ENCODE measurements at regions not wholly inside any gene's neighbourhood (a gene's known extent, or its start where the extent isn't known, plus 50 kb on each side); places are given as distances from the start of the nearest gene placed in this dataset.

- no peak overlapping the region for H3K27ac ChIP-seq (ENCODE audit: low read length in 2 of 2)
- ChIA-PET CTCF (no interaction called here), POLR2A (no interaction called here)
- H3K9me3 ChIP-seq (ENCODE audit: control extremely low read depth in 1 of 3, control insufficient read depth in 2 of 3, insufficient read depth in 1 of 3, low read length in 2 of 3) = peaks cover 0 to 8% (median 3%) of the 10 kb centered on the region in 3 donors
- no peak overlapping the region for H3K4me3 Mint-ChIP-seq
- intact Hi-C loops (cut with micrococcal nuclease) = no loop called here
- H3K79me2 ChIP-seq (ENCODE audit: control insufficient read depth, insufficient read depth, low read length) = no peaks in the 10 kb centered on the region
- TF ChIP-seq CTCF (IDR thresholded peaks at IDR 0.05) (no peak), EZH2 (IDR thresholded peaks at IDR 0.05; ENCODE audit: borderline replicate concordance, insufficient read depth, low read depth, low read length, poor library complexity, severe bottlenecking) (no peak)
- H3K9ac ChIP-seq (ENCODE audit: low read length) = no peak overlapping the region
- no peak overlapping the region for H3K4me3 ChIP-seq (ENCODE audit: control extremely low read depth in 1 of 5, extremely low read depth in 1 of 5, insufficient read depth in 1 of 5, low read depth in 2 of 5, low read length in 4 of 5)
- peaks cover 9% of the 10 kb centered on the region for H3K9me3 Mint-ChIP-seq (ENCODE audit: insufficient read depth)
- H2AFZ ChIP-seq (ENCODE audit: insufficient read depth, low read depth, low read length, poor library complexity, severe bottlenecking) = no peak overlapping the region
- peaks cover 33% of the 10 kb centered on the region for H3K27me3 Mint-ChIP-seq
- no peak overlapping the region for H3K27ac Mint-ChIP-seq
- peaks cover 0 to 5% (median 2%) of the 10 kb centered on the region in 4 experiments for H3K27me3 ChIP-seq (replicated peaks in 1 of 4; ENCODE audit: control extremely low read depth in 1 of 4, control insufficient read depth in 3 of 4, insufficient read depth in 4 of 4, low read length in 3 of 4)
- no peak overlapping the region for H3K4me2 ChIP-seq (replicated peaks; ENCODE audit: low read depth, low read length, poor library complexity, severe bottlenecking)
- 100% methylated on average over 2 of the region's 2 CpGs for WGBS (ENCODE audit: insufficient coverage)
- H4K20me1 ChIP-seq (ENCODE audit: control insufficient read depth, insufficient read depth, low read length, poor library complexity, severe bottlenecking) = no peaks in the 10 kb centered on the region
- no peak for ATAC-seq (ENCODE audit: low read depth)
- H3K4me1 ChIP-seq (ENCODE audit: control insufficient read depth in 2 of 2, insufficient read depth in 2 of 2, low read length in 2 of 2) = no peaks in the 10 kb centered on the region
- no peaks in the 10 kb centered on the region for H3K36me3 ChIP-seq (replicated peaks in 1 of 2; ENCODE audit: control extremely low read depth in 1 of 2, control insufficient read depth in 1 of 2, extremely low read depth in 1 of 2, insufficient read depth in 2 of 2, low read length in 1 of 2)
- DNase-seq = no peak
- H3K4me1 Mint-ChIP-seq = no peaks in the 10 kb centered on the region
Observed at GRCh38 chr11:34810107-34810562, 106.0 kb downstream of the APIP start.

- Mint-ChIP-seq H3K27me3 (peaks cover 33% of the 10 kb centered on the region), H3K4me1 (no peaks in the 10 kb centered on the region), H3K9me3 (ENCODE audit: insufficient read depth) (peaks cover 9% of the 10 kb centered on the region), H3K4me3 (no peak overlapping the region), H3K27ac (no peak overlapping the region)
- no peak overlapping the region for H3K9ac ChIP-seq (ENCODE audit: low read length)
- no peaks in the 10 kb centered on the region for H3K79me2 ChIP-seq (ENCODE audit: control insufficient read depth, insufficient read depth, low read length)
- H3K9me3 ChIP-seq (ENCODE audit: control extremely low read depth in 1 of 3, control insufficient read depth in 2 of 3, insufficient read depth in 1 of 3, low read length in 2 of 3) = peaks cover 0 to 8% (median 3%) of the 10 kb centered on the region in 3 donors
- no peak overlapping the region for H3K4me3 ChIP-seq (ENCODE audit: control extremely low read depth in 1 of 5, extremely low read depth in 1 of 5, insufficient read depth in 1 of 5, low read depth in 2 of 5, low read length in 4 of 5)
- WGBS (ENCODE audit: insufficient coverage) = 29% methylated on average over 1 of the region's 2 CpGs
- intact Hi-C loops (cut with micrococcal nuclease) = no loop called here
- no peak for TF ChIP-seq EZH2 (IDR thresholded peaks at IDR 0.05; ENCODE audit: borderline replicate concordance, insufficient read depth, low read depth, low read length, poor library complexity, severe bottlenecking)
- TF ChIP-seq CTCF (IDR thresholded peaks at IDR 0.05) = no peak
- ATAC-seq (ENCODE audit: low read depth) = no peak
- H4K20me1 ChIP-seq (ENCODE audit: control insufficient read depth, insufficient read depth, low read length, poor library complexity, severe bottlenecking) = no peaks in the 10 kb centered on the region
- H3K27me3 ChIP-seq (replicated peaks in 1 of 4; ENCODE audit: control extremely low read depth in 1 of 4, control insufficient read depth in 3 of 4, insufficient read depth in 4 of 4, low read length in 3 of 4) = peaks cover 0 to 5% (median 2%) of the 10 kb centered on the region in 4 experiments
- ChIA-PET CTCF (no interaction called here), POLR2A (no interaction called here)
- H3K36me3 ChIP-seq (replicated peaks in 1 of 2; ENCODE audit: control extremely low read depth in 1 of 2, control insufficient read depth in 1 of 2, extremely low read depth in 1 of 2, insufficient read depth in 2 of 2, low read length in 1 of 2) = no peaks in the 10 kb centered on the region
- H3K27ac ChIP-seq (ENCODE audit: low read length in 2 of 2) = no peak overlapping the region
- no peak overlapping the region for H2AFZ ChIP-seq (ENCODE audit: insufficient read depth, low read depth, low read length, poor library complexity, severe bottlenecking)
- H3K4me2 ChIP-seq (replicated peaks; ENCODE audit: low read depth, low read length, poor library complexity, severe bottlenecking) = no peak overlapping the region
- H3K4me1 ChIP-seq (ENCODE audit: control insufficient read depth in 2 of 2, insufficient read depth in 2 of 2, low read length in 2 of 2) = no peaks in the 10 kb centered on the region
- no peak for DNase-seq
Observed at GRCh38 chr11:34809191-34810106, 106.7 kb downstream of the APIP start.
